NCI-H345 (cell line): ENCODE measurements at regions not wholly inside any gene's neighbourhood (a gene's known extent, or its start where the extent isn't known, plus 50 kb on each side); places are given as distances from the start of the nearest gene placed in this dataset.
"Not testable (repeated sequence)": the region's sequence is repeated elsewhere in the genome, so short reads cannot be mapped to it uniquely, and the experiment has no call there.

ENCODE experiments used
- DNase-seq: peaks from one replicate; lab custom pipeline; 2025; lab: John Stamatoyannopoulos, UW

DNA sequence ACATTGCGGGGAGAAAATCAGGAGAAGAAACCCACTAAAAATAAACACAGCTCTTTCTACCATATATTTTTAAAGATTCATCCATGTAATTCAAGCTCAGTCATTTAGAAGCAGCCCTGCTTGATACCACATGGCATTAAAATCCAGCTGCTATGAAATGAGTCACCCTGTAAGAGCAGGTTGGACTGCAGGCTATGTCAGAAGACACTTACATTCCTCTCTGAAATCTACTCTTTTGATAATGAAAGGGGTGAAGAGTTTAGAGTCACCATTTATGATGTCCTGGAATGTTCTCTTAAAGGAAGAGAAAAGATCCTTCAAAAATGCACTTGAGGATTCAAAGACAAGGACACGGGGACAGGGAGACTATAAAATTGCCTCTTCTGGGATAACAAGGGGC is 100.6 kb upstream of the APCDD1 start:
- DNase-seq = no peak

DNA sequence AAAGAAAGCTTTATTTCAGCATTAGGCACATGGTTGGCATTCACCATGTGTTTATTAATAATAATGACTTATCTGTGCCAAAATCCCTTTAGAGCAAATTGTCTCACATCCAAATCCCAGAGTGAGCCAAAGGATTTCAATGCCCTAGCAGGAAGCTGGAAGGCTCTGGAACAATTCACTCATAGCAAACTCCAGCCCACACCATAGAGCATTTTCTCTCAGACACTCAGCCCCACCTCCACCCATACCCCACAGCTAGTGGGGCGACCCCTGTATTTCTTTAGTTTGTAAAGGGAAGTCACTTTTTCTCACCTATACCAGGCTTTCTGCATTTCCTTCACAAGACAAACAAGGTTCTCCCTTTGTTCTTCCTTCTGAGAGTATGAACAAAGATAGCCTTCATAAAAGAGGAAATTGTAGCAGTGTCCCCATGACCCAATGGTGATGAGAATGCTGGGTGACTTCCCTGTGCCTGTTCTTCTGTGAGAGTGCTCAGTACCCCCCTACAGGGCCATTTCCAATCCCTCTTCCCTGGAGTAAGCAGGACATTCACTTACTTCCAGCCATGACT is 100.1 kb upstream of the APCDD1 start:
- DNase-seq = no peak

DNA sequence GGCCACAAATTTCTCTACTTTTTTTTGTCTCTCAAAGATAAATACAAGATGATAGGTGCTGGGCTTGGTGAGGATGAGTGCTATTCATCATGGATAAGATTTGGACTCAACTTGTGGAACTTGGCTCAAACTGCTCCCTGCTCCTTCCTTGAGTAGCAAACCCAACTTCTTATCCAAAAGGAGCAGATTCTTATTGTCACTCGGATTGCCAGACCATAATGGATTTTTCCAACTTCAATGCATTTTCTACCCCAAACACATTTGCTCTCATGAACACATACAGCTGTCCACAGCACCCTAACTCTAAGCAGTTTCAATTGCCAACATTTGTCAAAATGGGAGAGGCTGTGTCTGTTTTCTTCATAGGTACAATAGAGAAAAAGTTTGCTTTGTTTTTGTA is 99.5 kb upstream of the APCDD1 start:
- no peak for DNase-seq

DNA sequence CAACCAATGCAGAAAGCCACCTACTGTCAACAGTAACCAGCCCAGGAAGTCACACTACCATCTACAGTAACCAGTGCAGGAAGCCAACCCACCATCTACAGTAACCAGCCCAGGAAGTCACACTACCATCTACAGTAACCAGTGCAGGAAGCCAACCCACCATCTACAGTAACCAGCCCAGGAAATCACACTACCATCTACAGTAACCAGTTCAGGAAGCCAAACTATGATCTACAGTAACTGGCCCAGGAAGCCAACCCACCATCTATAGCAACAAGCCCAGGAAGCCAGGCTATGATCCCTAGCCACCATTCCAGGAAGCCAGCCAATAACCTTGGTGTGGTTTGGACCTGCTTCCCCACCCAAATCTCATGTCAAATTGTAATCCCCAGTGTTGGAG is 97.4 kb upstream of the APCDD1 start:
- DNase-seq = not testable (repeated sequence)

DNA sequence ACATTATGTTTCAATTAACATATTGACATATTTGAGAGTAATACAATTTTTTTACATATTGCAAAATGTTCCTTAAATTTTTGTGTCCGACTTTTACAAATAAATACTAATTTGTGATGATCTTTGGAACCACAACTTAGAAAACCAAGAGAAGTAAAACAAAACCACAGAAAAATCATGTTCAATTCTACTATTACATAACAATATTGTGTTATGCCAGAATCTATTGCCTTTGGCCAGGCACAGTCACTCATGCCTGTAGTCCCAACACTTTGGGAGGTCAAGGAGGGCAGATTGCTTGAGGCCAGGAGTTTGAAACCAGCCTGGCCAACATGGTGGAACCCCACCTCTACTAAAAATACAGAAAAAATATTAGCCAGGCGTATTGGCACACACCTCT is 92.8 kb upstream of the APCDD1 start:
- no peak for DNase-seq

DNA sequence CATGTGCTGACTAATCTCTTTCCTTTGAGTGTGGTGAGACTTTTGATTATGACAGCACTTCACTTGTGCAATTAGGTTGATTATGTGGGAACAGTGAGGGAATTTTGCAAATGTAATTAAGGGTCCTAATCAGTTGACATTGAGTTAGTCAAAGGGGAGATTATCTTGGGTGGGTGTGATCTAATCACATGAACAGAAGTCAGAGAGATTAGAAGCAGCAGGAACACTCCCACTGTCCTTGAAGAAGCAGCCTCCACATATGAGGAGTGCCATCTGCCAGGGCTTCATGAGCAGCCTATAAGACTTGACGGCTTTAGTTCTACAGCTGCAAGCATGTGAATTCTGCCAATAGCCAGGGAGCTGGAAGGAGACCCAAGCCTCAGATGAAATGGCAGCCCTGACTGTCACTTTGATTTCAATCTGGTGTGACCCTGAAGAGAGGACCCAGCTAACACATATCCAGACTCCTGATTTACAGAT is 89.4 kb upstream of the APCDD1 start:
- DNase-seq = no peak

DNA sequence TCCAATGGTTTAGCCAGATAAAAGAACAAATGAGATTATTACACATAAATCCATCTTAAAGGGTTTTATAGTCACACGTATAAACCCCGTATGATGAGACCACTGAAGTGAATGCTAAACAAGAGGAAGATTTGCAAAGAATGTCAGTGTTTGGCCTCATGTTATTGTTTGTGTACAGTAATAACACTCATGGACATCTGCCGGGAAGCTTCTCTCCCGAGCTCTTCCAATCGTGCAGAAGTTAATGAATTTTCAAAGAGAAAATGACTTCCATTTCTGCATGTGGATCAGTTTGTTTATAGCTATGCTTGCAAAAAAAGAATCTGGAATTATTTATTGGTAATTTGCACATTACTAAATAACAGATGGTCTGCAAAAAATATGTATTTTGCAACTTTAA is 88.5 kb upstream of the APCDD1 start:
- no peak for DNase-seq

DNA sequence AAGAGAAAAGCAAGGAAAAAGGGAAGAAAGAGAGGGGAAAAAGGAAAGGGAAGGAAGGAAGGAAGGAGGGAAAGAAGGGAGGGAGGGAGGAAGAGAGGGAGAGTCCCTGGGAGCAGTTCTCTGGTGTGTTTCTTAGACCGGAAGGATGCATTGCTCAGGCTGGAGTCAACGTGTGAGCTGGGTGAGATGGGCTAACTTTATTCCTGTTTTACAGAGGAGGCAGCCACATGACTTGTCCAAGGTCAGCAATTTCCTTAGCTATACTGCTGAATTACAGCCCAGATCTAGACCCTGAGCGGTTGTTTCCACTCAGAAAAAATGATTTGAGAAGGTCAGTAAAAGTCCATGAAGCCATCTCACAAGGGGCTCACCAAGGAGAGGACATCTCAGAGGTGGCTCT is 86.6 kb upstream of the APCDD1 start:
- no peak for DNase-seq

DNA sequence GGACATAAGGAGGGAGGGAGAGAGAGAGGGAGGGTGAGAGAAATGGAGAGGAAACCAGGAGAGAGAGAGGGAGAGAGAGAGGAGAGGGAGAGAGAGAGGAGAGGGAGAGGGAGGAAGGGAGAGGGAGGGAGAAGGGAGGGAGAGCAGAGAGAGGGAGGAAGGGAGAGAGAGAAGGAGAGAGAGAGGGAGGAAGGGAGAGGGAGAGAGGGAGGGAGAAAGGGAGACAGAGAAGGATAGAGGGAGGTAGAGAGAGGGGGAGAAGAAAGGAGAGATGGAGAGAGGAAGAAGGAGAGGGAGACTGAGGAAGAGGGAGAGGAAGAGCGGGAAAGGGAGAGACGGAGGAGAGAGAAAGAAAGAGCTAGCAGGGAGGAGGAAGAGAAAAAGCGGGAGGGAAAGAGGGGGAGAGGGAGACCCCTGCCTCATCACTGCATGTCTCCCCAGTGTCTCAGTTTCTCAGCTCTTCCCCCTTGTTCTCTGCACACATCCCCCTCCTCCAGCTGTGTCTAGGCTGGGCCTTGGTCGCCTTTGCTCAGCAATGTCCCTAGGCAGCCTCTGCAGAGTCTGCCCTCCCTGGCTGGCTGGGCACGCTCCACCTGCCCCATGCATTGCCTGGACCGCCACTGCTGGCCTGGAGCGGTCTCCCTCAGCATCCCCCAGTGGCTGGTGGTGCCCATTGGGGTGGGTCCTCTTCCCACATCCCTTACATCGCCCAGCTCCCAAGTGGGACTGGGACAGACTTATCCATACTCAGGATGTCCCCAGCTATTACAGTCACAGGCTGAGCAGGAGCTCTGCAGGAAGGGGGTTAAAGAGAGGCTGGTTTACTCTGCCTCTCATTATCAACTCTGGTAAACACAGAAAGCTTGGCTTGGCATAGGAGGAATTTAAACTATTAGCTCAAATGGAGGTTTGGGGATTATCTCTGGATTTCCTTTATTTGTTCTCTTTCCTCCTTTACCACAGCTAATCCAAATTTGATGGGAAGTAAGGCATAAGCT is 85.7 kb upstream of the APCDD1 start:
- DNase-seq = no peak

DNA sequence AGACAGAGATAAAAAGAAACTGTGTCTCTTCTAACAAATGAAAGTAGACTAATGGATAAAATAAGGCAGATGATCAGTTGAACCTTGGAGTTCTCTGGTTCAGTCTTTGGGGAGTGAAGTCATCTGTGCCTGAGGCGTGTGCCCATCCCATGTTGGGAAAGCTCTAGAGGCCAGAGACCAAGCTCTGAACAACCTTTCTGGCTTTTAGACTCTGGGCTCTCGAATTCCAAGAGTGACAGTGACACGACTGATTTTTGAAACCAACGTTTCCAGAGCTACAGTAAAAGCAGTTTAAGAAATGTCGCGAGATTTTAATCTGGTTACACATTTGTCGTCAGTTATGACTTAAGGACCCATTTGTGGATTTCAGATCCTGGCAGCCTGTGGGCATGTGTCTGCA is 83.7 kb upstream of the APCDD1 start:
- DNase-seq = no peak

DNA sequence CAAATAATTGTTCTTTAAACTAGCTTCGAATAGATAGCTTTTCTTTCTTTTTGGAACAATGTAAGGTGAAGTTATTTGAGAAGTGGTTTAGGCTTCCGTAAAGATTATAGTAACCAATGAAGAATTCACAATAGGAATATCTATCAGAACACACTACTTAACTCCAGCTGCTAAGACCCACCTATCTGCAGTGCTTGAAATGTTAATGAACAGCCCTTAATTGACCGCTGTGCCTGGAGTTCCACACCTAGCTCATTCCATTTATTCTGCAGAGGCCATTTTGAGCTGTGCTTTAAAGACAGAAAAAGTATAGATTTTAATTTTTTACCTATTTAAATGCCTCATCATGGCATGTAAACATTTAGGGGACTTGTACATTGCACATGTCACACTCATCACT is 83.3 kb upstream of the APCDD1 start:
- no peak for DNase-seq

DNA sequence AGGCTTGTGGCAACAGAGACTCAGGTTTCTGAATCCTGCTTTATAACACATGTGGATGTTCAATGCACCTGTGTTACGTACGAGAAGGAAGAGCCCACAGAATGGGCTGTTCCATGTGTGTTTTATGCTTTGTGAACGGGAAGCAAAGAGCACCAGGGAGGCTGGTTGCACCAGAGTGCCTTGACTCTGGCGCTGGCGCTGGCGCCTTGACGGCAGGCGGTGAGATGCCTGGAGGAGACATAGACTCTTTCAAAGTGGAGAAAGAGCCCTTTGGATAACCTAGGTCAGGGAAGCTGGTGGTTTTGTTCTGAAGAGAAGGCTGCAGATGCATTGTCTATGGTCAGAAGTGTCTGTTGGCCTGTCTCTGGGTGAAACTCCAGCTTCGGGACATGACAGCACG is 80.2 kb upstream of the APCDD1 start:
- DNase-seq = no peak

DNA sequence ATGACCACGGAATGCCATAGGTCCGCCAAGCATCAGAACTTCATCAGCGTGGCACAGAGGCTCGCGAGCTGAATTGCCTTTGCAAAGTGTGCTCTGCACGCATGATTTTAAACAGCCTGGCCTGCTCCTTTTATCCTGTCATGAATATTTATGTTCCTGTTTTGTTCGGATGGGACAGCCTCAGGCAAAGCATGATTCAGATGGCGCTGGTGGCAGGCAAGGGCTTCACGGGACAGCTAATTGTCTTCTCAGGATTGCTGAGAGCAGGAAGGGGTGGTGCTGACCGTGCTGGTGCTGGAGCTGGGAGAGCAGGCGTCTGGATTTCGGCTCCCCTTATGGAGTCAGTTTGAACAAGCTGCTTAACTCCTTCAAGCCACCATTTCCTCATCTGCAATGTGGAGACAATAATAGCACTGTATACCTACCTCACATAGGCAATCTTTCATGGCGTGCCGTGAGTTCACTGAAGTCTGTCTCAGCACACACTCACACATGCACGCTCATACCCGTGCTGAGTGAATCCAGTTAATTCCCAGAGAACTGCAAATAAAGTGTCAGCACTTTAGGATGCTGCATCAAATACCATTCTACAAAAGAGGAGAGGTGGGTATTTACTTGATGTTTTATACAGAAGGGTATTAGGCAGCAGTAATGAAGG is 79.7 kb upstream of the APCDD1 start:
- no peak for DNase-seq

DNA sequence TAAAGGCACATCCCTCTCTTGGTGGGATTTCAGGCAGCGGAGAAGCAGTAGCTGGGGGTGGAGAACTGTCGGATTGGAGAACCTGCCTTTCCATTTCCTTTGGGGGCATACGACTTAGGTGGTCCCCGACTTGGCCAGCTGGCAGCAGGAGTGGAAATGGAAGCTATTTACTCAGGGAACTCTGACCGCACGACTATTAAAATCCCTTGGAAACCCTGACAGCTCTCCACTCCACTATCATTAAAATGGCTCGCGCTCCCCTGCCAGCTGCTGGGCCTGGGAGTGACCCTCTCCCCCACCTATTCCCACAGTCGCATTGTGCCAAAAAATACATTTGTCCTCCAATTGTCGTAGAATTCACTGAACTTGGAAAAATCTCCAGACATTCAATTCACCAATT is 77.7 kb upstream of the APCDD1 start:
- DNase-seq = no peak

DNA sequence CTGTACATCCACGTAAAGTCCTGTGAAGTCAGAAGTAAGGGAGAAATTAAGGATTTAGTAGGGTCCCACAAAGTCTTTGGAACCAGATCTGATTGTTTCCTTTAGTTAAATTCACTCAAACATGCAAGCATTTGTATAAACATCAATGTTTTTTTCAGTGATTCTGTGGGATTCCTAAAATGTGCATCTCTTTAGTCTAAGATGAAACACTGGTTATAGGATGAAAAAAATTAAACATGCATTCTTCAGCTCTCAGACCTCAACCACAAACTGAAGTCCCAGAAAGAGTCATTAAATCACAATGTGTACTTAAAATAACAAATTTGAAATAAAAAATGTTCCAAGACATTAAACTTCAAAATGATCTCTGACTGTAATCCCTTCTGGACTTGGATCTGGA is 76.5 kb upstream of the APCDD1 start:
- no peak for DNase-seq

DNA sequence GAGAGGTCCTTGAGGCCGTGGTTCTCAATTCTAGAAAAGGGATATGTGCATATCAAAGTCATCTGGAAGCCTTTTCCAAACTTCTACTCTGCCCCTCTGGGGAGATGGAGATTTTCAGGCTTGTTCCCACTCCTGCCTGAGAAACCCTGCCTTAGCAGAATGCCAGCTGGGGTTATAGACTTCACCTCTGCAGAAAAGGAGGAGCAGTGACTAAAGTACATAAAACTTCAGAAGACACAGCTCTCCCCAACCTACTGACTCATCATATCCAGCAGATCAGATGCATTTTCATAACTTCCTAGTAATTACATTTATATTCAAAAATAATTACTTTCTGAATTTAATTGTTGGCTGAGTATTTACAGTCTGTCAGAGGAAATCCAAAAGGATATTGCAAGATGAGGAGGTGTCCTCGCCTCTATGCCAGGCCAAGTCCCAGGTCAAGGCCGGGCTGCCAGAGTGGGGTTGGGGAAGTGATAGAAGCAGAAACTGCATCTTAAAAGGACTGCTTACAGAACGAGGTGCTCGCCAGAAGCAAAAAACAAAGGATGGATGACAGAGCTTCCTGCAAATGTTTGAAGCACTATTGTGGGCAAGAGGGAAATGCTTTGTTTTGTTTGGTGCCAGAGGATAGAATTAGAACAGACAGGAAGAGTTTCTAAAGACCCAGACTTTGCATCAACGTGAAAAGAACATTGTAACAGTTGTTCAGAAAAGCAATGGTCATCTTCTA is 75.6 kb upstream of the APCDD1 start:
- no peak for DNase-seq

DNA sequence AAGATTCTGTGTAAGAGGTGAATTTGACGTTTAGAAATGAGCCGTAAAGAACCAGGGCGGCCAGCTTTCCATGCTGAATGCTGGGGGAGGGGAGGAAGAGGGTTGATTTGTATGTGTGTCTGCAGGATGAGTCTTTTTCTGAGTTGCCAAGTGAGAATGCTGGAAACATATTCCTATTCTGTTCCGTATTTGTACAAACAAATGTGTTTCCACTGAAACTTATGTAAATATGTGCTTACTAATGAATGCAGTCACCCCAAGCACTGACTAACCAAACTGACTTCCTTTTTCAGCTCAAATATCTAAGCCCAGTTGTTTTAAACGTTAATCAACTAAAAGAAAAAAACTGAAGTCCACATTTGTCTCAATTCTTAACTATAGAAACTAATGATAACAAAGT is 74.9 kb upstream of the APCDD1 start:
- DNase-seq = no peak

DNA sequence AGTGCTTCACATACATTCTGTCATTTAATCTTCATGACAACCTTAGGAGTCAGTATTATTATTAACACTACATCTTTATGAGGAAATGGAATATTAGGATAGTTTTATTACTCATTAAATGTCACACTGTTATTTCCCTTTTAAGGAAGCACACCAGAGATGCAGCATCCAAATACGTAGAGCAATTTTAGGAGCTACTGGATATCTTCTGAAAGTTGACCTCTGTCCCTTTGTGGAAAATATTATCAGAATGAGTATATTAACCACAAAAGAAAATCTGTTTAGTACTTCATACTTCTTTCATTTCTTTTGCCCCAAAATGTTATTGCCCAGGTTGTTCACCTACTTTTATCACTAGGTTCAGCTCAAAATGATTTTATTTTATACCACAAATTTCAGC is 72.9 kb upstream of the APCDD1 start:
- no peak for DNase-seq

DNA sequence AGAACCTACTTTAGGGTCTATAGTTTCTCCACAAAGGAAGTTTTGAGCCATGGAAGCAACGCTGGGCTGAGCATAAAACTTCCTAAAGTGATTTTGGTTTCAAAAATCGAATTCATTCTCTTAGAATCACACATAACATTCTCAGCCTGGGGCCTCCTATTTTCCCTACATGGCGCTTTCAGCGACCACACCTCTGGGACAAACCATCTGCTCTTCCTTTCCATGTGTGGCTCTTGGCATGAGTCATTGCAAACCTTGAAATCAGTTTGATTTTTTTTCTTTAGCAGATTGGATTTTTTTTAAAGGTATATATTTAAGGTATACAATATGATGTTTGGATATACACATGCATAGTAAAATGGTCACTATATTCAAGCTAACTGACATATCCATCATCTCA is 72.5 kb upstream of the APCDD1 start:
- DNase-seq = no peak

DNA sequence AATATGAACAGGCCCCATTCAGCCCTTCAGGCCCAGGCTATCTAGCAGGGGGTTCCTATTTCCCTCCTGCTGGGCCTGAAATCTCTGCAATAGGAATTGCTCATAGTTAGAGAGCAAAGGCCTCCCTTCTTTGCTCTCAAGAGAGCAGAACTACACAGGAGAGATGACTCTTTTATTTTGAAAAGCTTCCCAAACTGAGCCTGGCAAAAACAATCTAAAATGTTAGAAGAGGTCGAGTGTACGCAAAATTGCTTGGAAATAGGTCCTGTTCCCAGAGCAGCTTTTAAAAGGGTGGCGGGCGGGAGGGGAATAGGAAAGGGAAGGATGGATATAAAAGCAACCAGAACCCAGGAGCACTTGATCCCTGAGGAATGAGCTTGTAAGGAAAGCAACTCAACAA is 68.4 kb upstream of the APCDD1 start:
- no peak for DNase-seq

DNA sequence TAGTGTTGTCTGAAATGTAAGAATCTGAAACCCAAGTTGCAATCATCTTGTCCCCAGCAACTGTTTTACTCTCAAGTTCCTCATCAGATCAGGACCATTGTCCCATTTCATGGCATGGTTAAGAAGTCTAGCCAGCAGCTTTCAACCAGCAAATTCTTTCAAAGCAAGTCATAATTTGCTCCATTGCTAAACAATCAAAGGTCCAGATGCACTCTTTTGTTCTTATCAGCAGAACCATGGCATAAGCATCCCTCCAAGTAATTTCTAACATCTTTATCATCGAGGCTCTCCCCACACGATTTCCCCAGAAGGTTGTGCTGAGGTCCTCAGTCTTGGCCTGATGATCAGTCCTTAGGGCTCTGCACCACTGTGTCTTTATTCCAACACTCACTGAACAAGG is 67.5 kb upstream of the APCDD1 start:
- DNase-seq = no peak

DNA sequence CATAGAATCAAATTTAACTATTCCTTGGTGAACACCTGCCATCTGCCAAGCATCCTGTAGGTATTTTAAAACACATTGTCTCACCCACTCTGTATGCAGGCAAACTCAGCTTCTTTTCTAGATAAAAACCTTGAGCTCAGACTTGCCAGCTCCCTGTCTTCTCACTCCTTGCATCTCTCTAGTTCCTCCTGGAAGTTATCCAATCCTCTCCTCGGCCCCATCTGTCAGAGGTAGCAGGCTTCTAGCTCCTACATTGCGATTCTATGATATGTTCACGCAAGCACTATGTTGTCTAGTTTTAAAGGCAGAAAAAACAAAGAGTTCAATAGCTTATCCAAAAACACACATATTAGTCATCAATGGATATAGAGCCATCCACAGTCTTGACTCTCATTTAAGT is 67.0 kb upstream of the APCDD1 start:
- no peak for DNase-seq
